Activated CD4-positive, alpha-beta T cell treated with anti-CD3 and anti-CD28 coated beads for 36 hours (primary cell): ENCODE measurements at regions not wholly inside any gene's neighbourhood (a gene's known extent, or its start where the extent isn't known, plus 50 kb on each side); places are given as distances from the start of the nearest gene placed in this dataset.

Experiments
- ATAC-seq: fragments of 200-7000 bp; cut with Tn5 transposase; one replicate; pipeline ENCODE4 v1.10.0; 2021; ENCODE audit warnings: mild to moderate bottlenecking, moderate library complexity
- CTCF ChIA-PET: fragments of 350-600 bp; sonication (Branson Sonifier 250); formaldehyde crosslinking; loops from one replicate; lab custom pipeline; 2021; ENCODE audit warnings: antibody characterized with exemption; lab: Charles Lee
- POLR2A ChIA-PET: fragments of 350-600 bp; sonication (Branson Sonifier 250); formaldehyde crosslinking; loops from one replicate; lab custom pipeline; 2021; ENCODE audit warnings: antibody characterized with exemption, inconsistent platforms; lab: Charles Lee
- DNase-seq: peaks from one replicate; pipeline ENCODE4 v3.0.0-alpha.2; 2020
- H3K27ac Mint-ChIP-seq: one replicate; pipeline ENCODE4 v1.8.0; 2021; ENCODE audit warnings: mixed read lengths
- H3K27me3 Mint-ChIP-seq: one replicate; pipeline ENCODE4 v1.8.0; 2021; ENCODE audit warnings: mixed read lengths
- H3K36me3 Mint-ChIP-seq: one replicate; pipeline ENCODE4 v1.8.0; 2021; ENCODE audit warnings: low read depth, mixed read lengths
- H3K4me1 Mint-ChIP-seq: one replicate; pipeline ENCODE4 v1.8.0; 2021; ENCODE audit warnings: mixed read lengths
- H3K4me3 Mint-ChIP-seq: one replicate; pipeline ENCODE4 v1.8.0; 2021; ENCODE audit warnings: mild to moderate bottlenecking, moderate library complexity, mixed read lengths
- H3K9me3 Mint-ChIP-seq: one replicate; pipeline ENCODE4 v1.8.0; 2021; ENCODE audit warnings: low read depth, mixed read lengths
- intact Hi-C, 2 experiments: fragments of 100-400 bp; cut with DNase I in 1 of 2; cut with micrococcal nuclease in 1 of 2; formaldehyde crosslinking; loops; one replicate each; pipeline versions ENCODE4 v1.14.2 to v1.15.1; 2022 to 2024; cut with DNase I, micrococcal nuclease

DNA sequence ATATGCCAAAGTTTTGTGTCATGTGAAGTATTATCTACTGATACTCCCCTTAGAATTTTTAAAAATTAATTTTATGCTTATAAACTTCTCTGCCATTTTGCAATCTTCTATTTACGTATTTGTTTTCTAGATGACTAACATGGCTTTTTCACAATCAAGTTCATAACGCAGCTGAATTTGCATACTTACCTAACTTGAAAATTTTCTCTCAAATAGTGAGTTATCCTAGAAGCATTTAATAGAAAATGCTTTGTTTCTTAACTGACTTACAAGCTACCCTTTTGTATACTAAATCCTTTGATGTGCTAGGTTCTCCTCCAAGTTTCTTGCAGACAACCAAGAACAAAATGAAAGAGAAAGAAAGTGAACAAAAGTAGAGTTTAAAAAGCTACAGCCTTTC lies 683.5 kb downstream of the LIG4 start:
- no peaks in the 10 kb centered on the region for H3K36me3 Mint-ChIP-seq
- H3K27ac Mint-ChIP-seq, result no peak overlapping the region
- ChIA-PET CTCF (no interaction called here), POLR2A (no interaction called here)
- ATAC-seq (no peak), DNase-seq (no peak)
- H3K27me3 Mint-ChIP-seq, result no peaks in the 10 kb centered on the region
- intact Hi-C loops, result no loop called here
- H3K9me3 Mint-ChIP-seq, result peaks cover 10% of the 10 kb centered on the region
- no peaks in the 10 kb centered on the region for H3K4me1 Mint-ChIP-seq
- no peak overlapping the region for H3K4me3 Mint-ChIP-seq

DNA sequence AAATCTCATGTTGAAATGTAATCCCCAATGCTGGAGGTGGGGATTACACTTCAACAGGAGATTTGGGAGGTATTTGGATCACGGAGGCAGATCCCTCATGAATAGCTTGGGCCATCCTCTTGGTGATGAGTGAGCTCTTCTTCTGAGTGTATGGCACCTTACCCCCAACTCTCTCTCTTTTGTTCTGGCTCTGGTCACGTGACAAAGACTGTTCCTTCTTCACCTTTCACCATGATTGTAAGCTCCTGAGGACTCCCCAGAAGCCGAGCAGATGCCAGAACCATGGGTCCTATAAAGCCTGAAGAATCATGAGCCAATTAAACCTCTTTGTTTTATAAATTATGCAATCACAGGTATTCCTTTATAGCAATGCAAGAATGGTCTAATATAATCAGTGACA lies 684.2 kb downstream of the LIG4 start:
- ATAC-seq (no peak), DNase-seq (no peak)
- Mint-ChIP-seq H3K27ac (no peak overlapping the region), H3K4me1 (no peaks in the 10 kb centered on the region), H3K4me3 (no peak overlapping the region), H3K9me3 (peaks cover 10% of the 10 kb centered on the region), H3K27me3 (no peaks in the 10 kb centered on the region), H3K36me3 (no peaks in the 10 kb centered on the region)
- ChIA-PET POLR2A (interaction anchor here (0.6 kb wide), 1 partner anchor 56 kb away, joined by 3 read pairs; no protein-coding TSS in a partner anchor), CTCF (no interaction called here)
- intact Hi-C loops, result no loop called here

- ChIA-PET CTCF (interaction anchor here (0.5 kb wide), 1 partner anchor 279 kb away, joined by 3 read pairs; no protein-coding TSS in a partner anchor), POLR2A (no interaction called here)
- Mint-ChIP-seq H3K4me3 (no peak overlapping the region), H3K27me3 (no peaks in the 10 kb centered on the region), H3K4me1 (no peaks in the 10 kb centered on the region), H3K36me3 (no peaks in the 10 kb centered on the region), H3K27ac (no peak overlapping the region), H3K9me3 (peaks cover 10% of the 10 kb centered on the region)
- DNase-seq (no peak), ATAC-seq (no peak)
- intact Hi-C loops, result no loop called here
These were observed 686.3 kb downstream of the LIG4 start for GRCh38 chr13:107529035-107529434.

DNA sequence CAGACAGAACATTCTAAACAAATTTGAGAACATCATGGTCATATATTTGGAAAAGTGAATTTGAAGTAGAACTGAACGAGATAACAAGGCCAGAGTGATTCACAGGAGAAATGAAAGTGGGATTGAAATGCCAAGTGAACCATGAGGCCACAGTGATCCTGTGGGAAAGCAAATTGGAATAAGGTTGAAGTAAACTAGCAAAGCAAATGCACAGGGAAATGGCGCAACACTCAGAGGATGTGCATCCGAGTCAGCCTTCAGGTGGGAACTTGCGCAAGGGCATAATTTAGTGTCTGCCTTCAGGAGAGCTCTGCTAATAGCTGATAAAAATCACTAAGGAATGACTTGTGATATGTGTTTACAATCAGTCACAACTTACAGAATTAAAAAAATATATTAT lies 696.6 kb downstream of the LIG4 start:
- no peaks in the 10 kb centered on the region for H3K4me1 Mint-ChIP-seq
- intact Hi-C loops, result no loop called here
- no peak overlapping the region for H3K4me3 Mint-ChIP-seq
- ATAC-seq (no peak), DNase-seq (no peak)
- CTCF ChIA-PET, result no interaction called here
- POLR2A ChIA-PET, result no interaction called here
- no peaks in the 10 kb centered on the region for H3K36me3 Mint-ChIP-seq
- H3K27me3 Mint-ChIP-seq, result no peaks in the 10 kb centered on the region
- H3K27ac Mint-ChIP-seq, result no peak overlapping the region
- peaks cover 7% of the 10 kb centered on the region for H3K9me3 Mint-ChIP-seq

GRCh38 chr13:107518292-107518691 lies 697.0 kb downstream of the LIG4 start:
- Mint-ChIP-seq H3K27me3 (no peaks in the 10 kb centered on the region), H3K4me1 (no peaks in the 10 kb centered on the region), H3K4me3 (no peak overlapping the region), H3K9me3 (peaks cover 7% of the 10 kb centered on the region), H3K36me3 (no peaks in the 10 kb centered on the region), H3K27ac (no peak overlapping the region)
- ATAC-seq, result no peak
- ChIA-PET POLR2A (no interaction called here), CTCF (no interaction called here)
- no peak for DNase-seq
- intact Hi-C loops, result no loop called here

- H3K27ac Mint-ChIP-seq, result no peak overlapping the region
- ATAC-seq, result no peak
- H3K9me3 Mint-ChIP-seq, result peaks cover 7% of the 10 kb centered on the region
- H3K27me3 Mint-ChIP-seq, result no peaks in the 10 kb centered on the region
- ChIA-PET CTCF (no interaction called here), POLR2A (no interaction called here)
- H3K4me3 Mint-ChIP-seq, result no peak overlapping the region
- H3K36me3 Mint-ChIP-seq, result no peaks in the 10 kb centered on the region
- no peak for DNase-seq
- intact Hi-C loops, result no loop called here
- H3K4me1 Mint-ChIP-seq, result no peaks in the 10 kb centered on the region
These were observed 698.8 kb downstream of the LIG4 start for GRCh38 chr13:107516517-107516916.

- Mint-ChIP-seq H3K4me3 (no peak overlapping the region), H3K27me3 (no peaks in the 10 kb centered on the region), H3K36me3 (no peaks in the 10 kb centered on the region), H3K4me1 (no peaks in the 10 kb centered on the region), H3K27ac (no peak overlapping the region), H3K9me3 (peaks cover 2% of the 10 kb centered on the region)
- intact Hi-C loops, result no loop called here
- ATAC-seq, result no peak
- no peak for DNase-seq
- ChIA-PET CTCF (no interaction called here), POLR2A (no interaction called here)
These were observed 702.8 kb downstream of the LIG4 start for GRCh38 chr13:107512551-107512950.

DNA sequence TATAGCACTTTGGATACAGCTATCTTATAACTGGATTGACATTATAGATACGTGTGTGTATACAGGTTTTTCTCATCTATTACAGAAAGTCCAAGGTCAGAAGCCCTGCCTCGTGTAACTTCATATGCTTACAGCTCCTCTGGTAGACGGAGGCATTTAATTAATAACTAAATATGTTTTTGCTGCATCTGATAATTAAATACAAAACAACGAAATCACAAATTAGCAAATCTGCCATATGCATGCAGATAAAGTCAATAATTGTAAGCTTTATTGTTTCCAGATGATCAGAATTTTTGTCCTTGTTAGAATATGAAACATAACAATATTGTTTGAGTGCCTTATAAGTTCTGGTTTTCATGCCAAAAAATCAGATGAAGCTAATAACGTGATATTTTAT lies 717.7 kb downstream of the LIG4 start:
- H3K9me3 Mint-ChIP-seq, result peaks cover 3% of the 10 kb centered on the region
- CTCF ChIA-PET, result no interaction called here
- intact Hi-C loops, result no loop called here
- no peak overlapping the region for H3K27ac Mint-ChIP-seq
- ATAC-seq (no peak), DNase-seq (no peak)
- no peaks in the 10 kb centered on the region for H3K27me3 Mint-ChIP-seq
- no peaks in the 10 kb centered on the region for H3K4me1 Mint-ChIP-seq
- POLR2A ChIA-PET, result no interaction called here
- no peaks in the 10 kb centered on the region for H3K36me3 Mint-ChIP-seq
- H3K4me3 Mint-ChIP-seq, result no peak overlapping the region

GRCh38 chr13:107493266-107493665 lies 722.1 kb downstream of the LIG4 start:
- Mint-ChIP-seq H3K27me3 (no peaks in the 10 kb centered on the region), H3K9me3 (peaks cover 13% of the 10 kb centered on the region), H3K4me1 (no peaks in the 10 kb centered on the region), H3K4me3 (no peak overlapping the region), H3K36me3 (no peaks in the 10 kb centered on the region), H3K27ac (no peak overlapping the region)
- DNase-seq (no peak), ATAC-seq (no peak)
- intact Hi-C loops, result no loop called here
- POLR2A ChIA-PET, result no interaction called here
- CTCF ChIA-PET, result no interaction called here

DNA sequence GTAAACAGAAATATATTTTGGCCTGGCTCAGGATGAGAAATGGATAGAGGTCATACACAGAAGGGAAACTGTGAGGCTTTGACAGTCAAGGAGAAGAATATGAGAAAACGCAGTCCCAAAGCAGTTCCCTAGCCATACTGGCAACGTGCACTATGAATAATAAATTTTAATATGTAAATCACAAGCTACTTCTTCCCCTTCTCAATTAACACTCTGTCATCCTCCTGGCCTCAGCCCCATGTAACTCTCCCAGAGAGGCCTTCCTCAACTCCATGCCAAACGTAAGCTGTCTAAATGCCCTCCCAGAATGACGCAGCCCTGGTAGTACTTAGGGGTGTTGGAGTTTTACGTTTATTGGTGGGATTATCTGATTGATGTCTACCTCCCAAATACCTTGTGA lies 732.6 kb downstream of the LIG4 start:
- intact Hi-C loops, result no loop called here
- Mint-ChIP-seq H3K27ac (no peak overlapping the region), H3K27me3 (no peaks in the 10 kb centered on the region), H3K9me3 (peaks cover 6% of the 10 kb centered on the region), H3K4me1 (no peaks in the 10 kb centered on the region), H3K36me3 (no peaks in the 10 kb centered on the region), H3K4me3 (no peak overlapping the region)
- ChIA-PET POLR2A (no interaction called here), CTCF (no interaction called here)
- ATAC-seq (no peak), DNase-seq (no peak)

GRCh38 chr13:107480130-107480529 lies 735.2 kb downstream of the LIG4 start:
- ChIA-PET CTCF (no interaction called here), POLR2A (no interaction called here)
- H3K4me1 Mint-ChIP-seq, result no peaks in the 10 kb centered on the region
- H3K27ac Mint-ChIP-seq, result no peak overlapping the region
- ATAC-seq, result no peak
- intact Hi-C loops, result no loop called here
- H3K27me3 Mint-ChIP-seq, result no peaks in the 10 kb centered on the region
- H3K4me3 Mint-ChIP-seq, result no peak overlapping the region
- no peaks in the 10 kb centered on the region for H3K9me3 Mint-ChIP-seq
- H3K36me3 Mint-ChIP-seq, result no peaks in the 10 kb centered on the region
- no peak for DNase-seq

DNA sequence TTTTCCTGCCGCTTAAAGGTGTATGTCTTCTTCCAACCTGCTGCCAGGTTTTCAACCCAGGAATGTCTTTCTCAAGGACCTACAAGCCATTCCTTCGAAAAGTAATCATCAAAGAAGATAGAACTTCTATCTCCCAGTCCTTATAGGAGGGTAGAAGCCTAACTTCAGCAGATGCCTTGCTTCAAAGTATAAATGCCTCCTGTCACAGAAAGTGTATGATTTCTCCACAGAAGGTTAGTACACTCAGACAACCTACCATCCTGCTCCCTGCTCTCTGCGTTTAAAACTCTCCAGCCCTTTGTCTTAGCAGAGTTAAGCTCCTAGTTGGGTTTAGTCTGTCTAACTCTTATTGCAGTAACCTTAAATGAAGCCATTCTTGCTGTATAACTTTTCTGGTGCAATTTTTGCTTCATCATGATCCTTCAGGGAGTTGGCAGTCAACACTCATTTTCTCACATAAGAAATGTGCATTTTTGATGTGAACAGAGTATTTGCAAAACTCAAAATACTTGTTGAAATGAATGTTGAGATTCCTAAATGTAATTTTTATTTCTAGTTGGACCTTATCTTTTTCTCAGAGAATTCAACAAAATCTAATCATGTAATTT lies 737.5 kb downstream of the LIG4 start:
- ChIA-PET CTCF (interaction anchor here (0.7 kb wide), 1 partner anchor 126 kb away, joined by 4 read pairs; no protein-coding TSS in a partner anchor), POLR2A (no interaction called here)
- ATAC-seq, result no peak
- DNase-seq, result no peak
- Mint-ChIP-seq H3K36me3 (no peaks in the 10 kb centered on the region), H3K4me3 (no peak overlapping the region), H3K27me3 (no peaks in the 10 kb centered on the region), H3K4me1 (no peaks in the 10 kb centered on the region), H3K27ac (no peak overlapping the region), H3K9me3 (peaks cover 4% of the 10 kb centered on the region)
- intact Hi-C loops, result no loop called here
